CD14-positive monocyte (primary cell): ENCODE measurements at regions not wholly inside any gene's neighbourhood (a gene's known extent, or its start where the extent isn't known, plus 50 kb on each side); places are given as distances from the start of the nearest gene placed in this dataset.

Experiments used
- DNase-seq, 3 donors: peaks; one replicate each; pipeline ENCODE4 v3.0.0-alpha.2; 2011 to 2022
- H2AFZ ChIP-seq: 2 replicates; pipeline ENCODE4 v1.6.0; 2012; ENCODE audit warnings: mild to moderate bottlenecking, low read depth, low read length, inconsistent platforms; ENCODE audit not compliant: insufficient read depth, poor library complexity, severe bottlenecking
- H3K27ac ChIP-seq, 2 donors: 1 replicate in 1 of 2; 2 replicates in 1 of 2; pipeline ENCODE4 v1.5.1; 2012 to 2013; ENCODE audit warnings: low read length in 2 of 2, control low read depth in 1 of 2, inconsistent platforms in 1 of 2, low read depth in 1 of 2, mild to moderate bottlenecking in 1 of 2
- H3K27me3 ChIP-seq, 2 donors: one replicate each; pipeline versions ENCODE4 v1.6.0 to v1.6.1; 2011 to 2013; ENCODE audit warnings: low read length in 2 of 2; ENCODE audit not compliant: control insufficient read depth in 2 of 2, insufficient read depth in 2 of 2
- H3K36me3 ChIP-seq, 2 donors: replicated peaks in 1 of 2; 1 replicate in 1 of 2; 2 replicates in 1 of 2; pipeline versions ENCODE4 v1.5.1 to v1.6.1; 2012 to 2013; ENCODE audit warnings: low read length in 2 of 2, control low read depth in 1 of 2, inconsistent platforms in 1 of 2, mild to moderate bottlenecking in 1 of 2; ENCODE audit not compliant: insufficient read depth in 2 of 2, control insufficient read depth in 1 of 2
- H3K4me1 ChIP-seq, 2 donors: 1 replicate in 1 of 2; 2 replicates in 1 of 2; pipeline versions ENCODE4 v1.5.1 to v1.6.1; 2012 to 2013; ENCODE audit warnings: low read length in 2 of 2, control low read depth in 1 of 2, inconsistent platforms in 1 of 2, mild to moderate bottlenecking in 1 of 2, moderate library complexity in 1 of 2; ENCODE audit not compliant: insufficient read depth in 2 of 2, control insufficient read depth in 1 of 2
- H3K4me2 ChIP-seq: replicated peaks from 2 replicates; pipeline ENCODE3; 2012; ENCODE audit warnings: low read length, moderate library complexity, mild to moderate bottlenecking; ENCODE audit not compliant: poor library complexity, severe bottlenecking; ENCODE audit errors: extremely low read depth
- H3K4me3 ChIP-seq, 3 experiments: fragments of 200-600 bp in 1 of 3; sonication (generic) in 1 of 3; replicated peaks in 1 of 3; 1 replicate in 2 of 3; 2 replicates in 1 of 3; pipeline ENCODE4 v1.5.1; 2011 to 2013; ENCODE audit warnings: low read length in 3 of 3, mild to moderate bottlenecking in 3 of 3, control low read depth in 2 of 3, low read depth in 2 of 3, inconsistent platforms in 1 of 3, moderate library complexity in 1 of 3
- H3K79me2 ChIP-seq: 2 replicates; pipeline ENCODE4 v1.6.0; 2012; ENCODE audit warnings: mild to moderate bottlenecking, control low read depth, inconsistent platforms, low read length, moderate library complexity; ENCODE audit not compliant: insufficient read depth
- H3K9ac ChIP-seq: 2 replicates; pipeline ENCODE4 v1.6.0; 2017; ENCODE audit warnings: low read length, mild to moderate bottlenecking; ENCODE audit not compliant: insufficient read depth, poor library complexity, severe bottlenecking
- H3K9me3 ChIP-seq, 2 donors: replicated peaks in 1 of 2; 1 replicate in 1 of 2; 2 replicates in 1 of 2; pipeline versions ENCODE4 v1.5.1 to v1.6.1; 2012 to 2013; ENCODE audit warnings: low read length in 2 of 2, control low read depth in 1 of 2; ENCODE audit not compliant: control insufficient read depth in 1 of 2, insufficient read depth in 1 of 2
- H4K20me1 ChIP-seq: 2 replicates; pipeline ENCODE4 v1.6.0; 2012; ENCODE audit warnings: mild to moderate bottlenecking, low read length, control low read depth, moderate library complexity; ENCODE audit not compliant: insufficient read depth
- H3K27ac Mint-ChIP-seq, 7 donors: one replicate each; pipeline ENCODE4 v1.8.0; 2020; ENCODE audit warnings: mild to moderate bottlenecking in 7 of 7, mixed read lengths in 7 of 7, moderate library complexity in 6 of 7, inconsistent platforms in 2 of 7
- H3K27me3 Mint-ChIP-seq, 3 donors: one replicate each; pipeline ENCODE4 v1.8.0; 2021 to 2022; ENCODE audit warnings: low read depth in 3 of 3, mild to moderate bottlenecking in 3 of 3, mixed read lengths in 3 of 3, moderate library complexity in 3 of 3, inconsistent platforms in 1 of 3
- H3K36me3 Mint-ChIP-seq, 2 donors: one replicate each; pipeline ENCODE4 v1.8.0; 2020; ENCODE audit warnings: mixed read lengths in 2 of 2, inconsistent platforms in 1 of 2, mild to moderate bottlenecking in 1 of 2
- H3K4me1 Mint-ChIP-seq: one replicate; pipeline ENCODE4 v1.8.0; 2020; ENCODE audit warnings: mild to moderate bottlenecking, mixed read lengths
- H3K4me3 Mint-ChIP-seq, 2 donors: one replicate each; pipeline ENCODE4 v1.8.0; 2020; ENCODE audit warnings: mild to moderate bottlenecking in 2 of 2, mixed read lengths in 2 of 2, moderate library complexity in 1 of 2
- H3K9me3 Mint-ChIP-seq, 7 donors: one replicate each; pipeline ENCODE4 v1.8.0; 2020 to 2022; ENCODE audit warnings: mixed read lengths in 7 of 7, mild to moderate bottlenecking in 6 of 7, moderate library complexity in 6 of 7, inconsistent platforms in 2 of 7
- CTCF ChIP-seq: fragments of 200-600 bp; IDR thresholded peaks from one replicate; pipeline ENCODE4 v1.8.0; 2022; ENCODE audit warnings: antibody characterized with exemption, mild to moderate bottlenecking
- WGBS: methylation state at CpG from one replicate; pipeline ENCODE4 v1.1.5; 2013; ENCODE audit warnings: missing lambda C conversion rate; ENCODE audit not compliant: insufficient coverage; 5-methylcytosine and 5-hydroxymethylcytosine counted together
- intact Hi-C, 2 donors: fragments of 100-400 bp; cut with micrococcal nuclease; formaldehyde crosslinking; loops; one replicate each; pipeline versions ENCODE4 v1.15.0 to v1.15.1; 2023

- Histone ChIP-seq H3K79me2 (no peaks in the 10 kb centered on the region), H3K36me3 (no peaks in the 10 kb centered on the region), H3K27ac (peak overlapping the region; percentile 78 to 91), H3K4me1 (peaks cover 57% of the 10 kb centered on the region in 2 donors), H2AFZ (no peak overlapping the region), H3K4me2 (peak overlapping the region; percentile 30), H3K27me3 (no peaks in the 10 kb centered on the region), H3K9ac (peak overlapping the region; percentile 55), H3K4me3 (peak overlapping the region in 1 of 3 experiments; percentile 9), H3K9me3 (peaks cover 9 to 12% of the 10 kb centered on the region in 2 donors), H4K20me1 (no peaks in the 10 kb centered on the region)
- WGBS: 0% methylated on average over 1 of the region's 2 CpGs
- Mint-ChIP-seq H3K4me3 (peak overlapping the region; percentile 20 to 51), H3K9me3 (peaks cover 9 to 30% (median 22%) of the 10 kb centered on the region in 7 donors), H3K27me3 (peaks cover 0 to 27% (median 5%) of the 10 kb centered on the region in 3 donors), H3K36me3 (peaks cover 15 to 17% of the 10 kb centered on the region in 2 donors), H3K27ac (peak overlapping the region; percentile 94 to 99 (median 98)), H3K4me1 (peaks cover 75% of the 10 kb centered on the region)
- no peak for TF ChIP-seq CTCF
- intact Hi-C loops: loop anchor here (1.0 to 10.0 kb wide), 9 partner anchors 16 to 792 kb away; partner anchors contain the start of gene TLE3 (in 2 of the 2)
- DNase-seq: peak; percentile 95 to 99 (median 99)
Observed at GRCh38 chr15:70509282-70509662, 254.1 kb downstream of the UACA start.

- no peaks in the 10 kb centered on the region for H3K27me3 ChIP-seq
- no peaks in the 10 kb centered on the region for H4K20me1 ChIP-seq
- Mint-ChIP-seq H3K27me3 (peaks cover 0 to 27% (median 0%) of the 10 kb centered on the region in 3 donors), H3K9me3 (peaks cover 9 to 30% (median 22%) of the 10 kb centered on the region in 7 donors), H3K27ac (peak overlapping the region; percentile 94 to 99 (median 98)), H3K36me3 (peaks cover 11 to 17% of the 10 kb centered on the region in 2 donors), H3K4me1 (peaks cover 75% of the 10 kb centered on the region), H3K4me3 (peak overlapping the region; percentile 34 to 51)
- DNase-seq: peak; percentile 87 to 90 (median 89)
- no peak for TF ChIP-seq CTCF
- WGBS: 72% methylated on average over 4 of the region's 5 CpGs
- peak overlapping the region; percentile 40 for H3K9ac ChIP-seq
- intact Hi-C loops: loop anchor here (1.0 to 10.0 kb wide), 9 partner anchors 16 to 791 kb away; partner anchors contain the start of gene TLE3 (in 2 of the 2)
- H3K27ac ChIP-seq: peak overlapping the region; percentile 78 to 91
- peak overlapping the region; percentile 4 for H3K4me2 ChIP-seq
- H3K9me3 ChIP-seq: peaks cover 9 to 12% of the 10 kb centered on the region in 2 donors
- peak overlapping the region in 1 of 3 experiments; percentile 9 for H3K4me3 ChIP-seq
- no peaks in the 10 kb centered on the region for H3K36me3 ChIP-seq
- H3K79me2 ChIP-seq: no peaks in the 10 kb centered on the region
- peaks cover 60 to 63% of the 10 kb centered on the region in 2 donors for H3K4me1 ChIP-seq
- no peak overlapping the region for H2AFZ ChIP-seq
Observed at GRCh38 chr15:70508561-70509281, 254.6 kb downstream of the UACA start.
